ENCODE measurements at regions not wholly inside any gene's neighbourhood (a gene's known extent, or its start where the extent isn't known, plus 50 kb on each side); places are given as distances from the start of the nearest gene placed in this dataset.

DNA sequence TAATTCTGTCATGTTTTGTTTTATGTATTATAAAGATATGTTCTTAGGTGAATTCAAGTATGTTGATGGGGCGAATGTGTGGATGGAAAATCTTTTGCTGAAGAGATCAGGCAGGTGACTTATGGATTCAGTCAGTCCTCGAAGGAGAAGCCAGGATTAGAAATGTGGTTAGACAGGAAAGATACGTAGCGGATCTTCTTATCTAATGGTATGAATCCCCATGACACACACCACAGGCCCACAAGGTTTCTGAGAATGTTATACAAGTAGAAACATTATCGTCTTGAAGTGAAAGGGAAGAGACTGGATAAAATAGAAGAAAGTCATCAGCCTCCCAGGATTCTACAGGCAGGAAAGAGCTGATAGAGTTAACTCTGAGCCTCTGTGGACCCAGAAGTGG, 69.0 kb upstream of the RFXAP start:
- DNase-seq = no peak

DNA sequence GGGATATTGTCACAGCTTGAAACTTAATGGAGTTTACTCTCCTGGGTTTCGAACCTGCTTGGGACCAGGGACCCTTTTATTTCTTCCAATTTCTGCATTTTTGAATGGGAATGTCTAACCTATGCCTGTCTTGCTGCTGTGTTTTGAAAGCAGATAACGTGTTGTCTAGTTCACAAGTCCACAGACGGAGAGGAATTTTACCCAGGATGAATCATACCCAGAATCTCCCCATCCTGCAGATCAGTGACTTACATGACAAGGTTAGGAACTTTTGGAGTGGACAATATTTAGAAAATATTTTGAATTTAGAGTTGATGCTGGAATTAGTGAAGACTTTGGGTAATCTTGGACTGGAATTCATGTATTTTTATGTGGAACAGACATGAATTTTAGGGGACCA, 68.6 kb upstream of the RFXAP start:
- no peak for DNase-seq

DNA sequence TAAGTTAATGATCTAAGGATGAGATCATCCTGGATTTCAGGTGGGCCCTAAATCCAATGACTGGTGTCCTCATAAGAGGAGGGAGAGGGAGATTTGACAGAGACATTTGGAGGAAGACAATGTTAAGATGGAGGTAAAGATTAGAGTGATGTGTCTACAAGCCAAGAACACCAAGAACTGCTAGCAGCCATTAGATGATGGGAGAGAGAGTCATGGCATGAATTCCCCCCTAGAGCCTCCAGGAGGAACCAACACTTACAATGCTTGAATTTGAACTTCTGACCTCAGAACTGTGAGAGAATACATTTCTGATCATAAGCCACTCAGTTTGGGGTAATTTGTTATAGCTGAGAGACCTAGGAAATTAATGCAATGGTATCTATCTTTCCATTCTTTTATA, 68.1 kb upstream of the RFXAP start:
- DNase-seq = no peak

DNA sequence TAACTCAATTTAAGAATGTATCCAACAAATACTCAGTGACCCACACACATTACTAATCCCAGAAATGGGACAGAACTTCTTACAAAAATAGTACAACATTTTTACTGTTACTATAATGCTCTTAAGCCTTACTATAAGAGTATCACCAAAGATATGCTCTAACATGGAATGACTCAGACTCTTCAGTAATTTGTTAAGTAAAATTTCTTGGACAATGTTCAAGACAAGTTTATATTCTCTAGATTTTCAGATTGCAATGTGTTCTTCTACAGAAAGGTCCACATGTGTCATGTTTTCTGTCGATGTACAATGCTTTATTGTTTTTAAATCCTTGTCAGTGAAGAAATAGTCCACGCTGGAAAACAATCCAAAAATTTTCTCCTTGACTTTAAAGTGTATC, 66.3 kb upstream of the RFXAP start:
- no peak for DNase-seq

DNA sequence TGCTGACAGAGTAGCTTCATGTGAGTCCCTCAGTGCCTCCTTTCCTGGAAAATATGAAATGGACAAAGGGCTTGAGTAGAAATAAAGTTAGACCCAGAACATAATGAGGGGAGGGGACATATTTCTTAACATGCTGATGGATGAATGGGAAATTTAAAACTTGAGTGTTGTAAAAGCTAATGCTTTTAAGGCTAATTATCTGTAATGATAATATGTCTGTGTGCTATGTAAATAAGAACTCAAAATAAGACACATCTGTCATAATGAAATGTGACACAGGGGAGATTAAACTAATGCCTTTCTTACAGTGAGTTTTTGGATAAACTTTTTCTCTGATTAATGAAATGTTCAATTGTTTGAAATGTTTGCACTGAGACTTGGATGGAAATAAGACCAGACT, 65.8 kb upstream of the RFXAP start:
- DNase-seq = no peak

DNA sequence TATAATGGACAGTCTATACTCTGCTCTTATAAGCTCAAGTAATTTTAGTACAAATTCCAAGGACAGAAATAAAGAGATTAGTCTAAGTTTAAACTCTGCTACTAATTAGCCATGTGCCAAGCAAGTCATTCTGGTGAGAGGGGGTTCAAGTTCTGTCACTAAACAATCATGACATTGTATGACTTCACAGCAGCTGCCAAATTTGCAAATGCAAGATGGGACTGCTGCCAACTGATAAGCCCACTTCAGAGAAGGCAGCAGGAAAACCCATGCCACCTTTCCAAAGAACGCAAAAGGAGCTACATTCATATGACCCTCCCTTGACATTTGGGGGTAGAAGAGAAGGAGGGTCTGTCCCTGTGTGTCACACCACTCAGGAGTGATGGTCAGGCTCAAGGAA, 60.7 kb upstream of the RFXAP start:
- DNase-seq = peak; percentile 75

DNA sequence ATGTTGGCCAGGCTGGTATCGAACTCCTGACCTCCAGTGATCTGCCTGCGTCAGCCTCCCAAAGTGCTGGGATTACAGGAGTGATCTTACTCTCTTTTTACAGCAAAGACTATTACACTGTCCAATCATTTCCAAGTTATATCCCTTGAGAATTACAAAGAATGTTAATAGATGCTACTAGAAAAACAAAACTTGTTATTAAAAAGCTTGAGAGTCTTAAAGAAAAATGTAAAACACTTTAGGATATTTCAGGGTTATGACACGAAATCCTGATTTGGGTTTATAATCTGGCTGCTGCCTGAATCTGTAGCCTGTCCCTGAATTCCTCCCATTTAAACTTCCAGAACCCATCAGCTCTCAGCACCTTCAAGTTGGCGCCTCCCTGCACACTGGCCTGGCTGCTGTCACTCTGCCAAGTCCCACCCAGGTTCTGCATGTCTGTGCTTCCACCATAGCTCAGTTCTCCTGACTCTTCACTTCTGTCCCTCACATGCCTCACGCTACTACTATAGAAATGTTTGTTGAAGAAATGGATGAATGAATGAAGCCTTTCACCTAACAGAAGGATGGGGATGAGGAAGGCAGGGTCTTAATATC, 55.8 kb upstream of the RFXAP start:
- DNase-seq = no peak

DNA sequence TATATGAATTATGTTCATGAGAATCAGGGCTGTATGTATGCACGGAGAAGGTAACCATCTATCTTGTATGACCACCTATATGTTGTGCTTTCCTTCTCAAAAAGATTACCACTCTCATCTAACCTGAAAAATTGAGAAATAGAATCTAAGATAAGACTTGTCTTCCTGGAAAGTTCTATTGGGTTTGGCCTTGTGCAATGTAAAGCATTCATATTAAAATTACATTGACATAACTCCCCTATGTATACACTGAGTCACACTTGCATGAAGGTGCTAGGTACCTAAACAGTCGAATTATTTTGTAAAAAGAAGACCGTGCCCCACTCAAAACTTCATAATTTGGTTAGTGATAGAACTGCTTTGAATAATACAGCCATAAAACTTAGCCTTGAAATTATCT, 54.5 kb upstream of the RFXAP start:
- no peak for DNase-seq

DNA sequence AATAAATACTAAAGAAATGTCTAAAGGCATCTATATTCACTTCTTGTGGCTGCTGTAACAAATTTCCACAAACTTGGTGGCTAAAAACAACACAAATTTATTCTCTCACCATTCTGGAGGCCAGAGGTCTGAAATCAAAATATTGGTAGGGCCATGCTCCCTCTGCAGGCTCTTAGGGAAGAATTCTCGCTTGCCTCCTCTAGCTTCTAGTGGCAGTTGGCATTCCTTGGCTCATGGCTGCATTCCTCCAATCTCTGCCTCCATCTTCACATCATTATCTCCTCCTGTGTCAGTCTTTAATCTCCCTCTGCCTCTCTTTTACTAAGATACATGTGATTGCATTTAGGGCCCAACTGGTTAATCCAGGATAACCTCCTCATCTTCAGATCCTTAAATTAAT, 54.1 kb upstream of the RFXAP start:
- no peak for DNase-seq

DNA sequence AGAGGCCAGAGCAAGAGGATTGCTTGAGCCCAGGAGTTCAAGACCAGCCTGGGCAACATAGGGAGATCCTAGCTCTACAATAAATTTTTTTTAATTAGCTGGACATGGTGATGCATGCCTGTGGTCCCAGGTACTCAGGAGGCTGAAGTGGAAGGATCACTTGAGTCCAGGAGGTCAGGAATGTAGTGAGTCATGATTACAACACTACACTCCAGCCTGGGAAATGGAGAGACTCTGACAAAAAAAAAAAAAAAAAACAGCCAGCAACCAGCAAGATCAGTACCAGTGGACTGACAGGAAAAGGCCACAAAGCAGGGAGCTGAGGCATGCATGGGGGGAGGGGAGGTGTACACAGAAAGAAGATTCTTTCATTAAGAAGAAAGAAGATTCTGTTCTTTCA, 52.7 kb upstream of the RFXAP start:
- no peak for DNase-seq

DNA sequence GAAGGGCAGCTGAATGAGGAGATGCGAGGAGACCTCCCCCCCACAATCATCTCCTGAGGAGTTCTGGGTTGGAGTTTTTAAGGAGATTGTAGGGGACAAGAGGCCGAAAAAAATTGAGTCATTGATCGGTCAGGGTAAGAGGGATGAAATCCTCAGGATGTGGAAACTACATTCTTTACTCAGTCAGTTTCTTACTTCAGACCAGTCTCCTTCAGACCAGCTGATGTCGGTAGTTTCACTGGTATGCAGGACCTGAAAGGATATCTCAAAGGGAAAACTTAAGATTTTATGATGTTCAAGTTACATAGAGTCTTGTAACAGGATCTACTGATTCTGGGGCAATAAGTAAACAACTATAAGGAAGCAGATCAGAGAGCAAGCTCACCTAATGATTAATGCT, 51.7 kb upstream of the RFXAP start:
- no peak for DNase-seq

DNA sequence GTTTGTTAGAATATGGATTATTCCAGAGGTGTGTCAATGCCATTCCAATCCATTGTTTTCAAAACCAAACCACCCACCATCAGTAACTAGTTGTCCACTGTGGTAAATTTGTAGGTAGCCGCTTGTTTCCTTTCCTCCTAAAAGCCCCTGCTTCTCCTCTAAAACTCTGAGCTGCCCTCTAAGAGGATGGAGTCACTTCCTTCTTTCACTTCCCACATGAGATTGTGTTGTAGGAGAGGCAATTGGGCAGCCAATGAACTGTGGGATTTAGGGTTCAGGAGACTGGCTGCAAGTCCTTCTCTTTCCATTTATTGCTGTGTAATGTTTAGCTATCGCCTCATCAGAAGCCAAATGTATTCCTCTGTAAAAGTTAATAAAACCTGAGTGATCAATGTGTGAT, 49.9 kb upstream of the RFXAP start:
- no peak for DNase-seq

All from NCI-H146 (cell line).